ENCODE measurements at regions not wholly inside any gene's neighbourhood (a gene's known extent, or its start where the extent isn't known, plus 50 kb on each side); places are given as distances from the start of the nearest gene placed in this dataset.

DNA sequence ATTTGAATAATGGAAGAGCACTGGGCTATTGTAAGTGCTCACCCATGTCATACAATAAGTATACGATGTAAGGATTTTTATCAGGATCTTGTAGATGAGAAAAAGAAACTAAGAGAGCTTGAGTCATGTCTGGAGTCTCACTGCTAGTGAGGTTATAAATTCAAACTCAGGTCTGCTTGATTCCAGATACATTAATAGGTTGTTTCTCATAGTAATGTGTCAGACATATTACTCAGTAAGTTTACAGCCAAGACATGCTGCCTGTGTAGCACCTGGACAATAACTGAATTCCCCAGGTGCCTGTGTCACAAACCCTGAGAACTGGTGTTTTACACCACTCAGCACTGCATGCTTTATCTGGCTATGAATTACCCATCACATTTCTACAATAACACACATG is 216.9 kb upstream of the LRP1B start:
- no CpG with 5 or more reads among the region's 1 CpG for WGBS (ENCODE audit: insufficient coverage)

DNA sequence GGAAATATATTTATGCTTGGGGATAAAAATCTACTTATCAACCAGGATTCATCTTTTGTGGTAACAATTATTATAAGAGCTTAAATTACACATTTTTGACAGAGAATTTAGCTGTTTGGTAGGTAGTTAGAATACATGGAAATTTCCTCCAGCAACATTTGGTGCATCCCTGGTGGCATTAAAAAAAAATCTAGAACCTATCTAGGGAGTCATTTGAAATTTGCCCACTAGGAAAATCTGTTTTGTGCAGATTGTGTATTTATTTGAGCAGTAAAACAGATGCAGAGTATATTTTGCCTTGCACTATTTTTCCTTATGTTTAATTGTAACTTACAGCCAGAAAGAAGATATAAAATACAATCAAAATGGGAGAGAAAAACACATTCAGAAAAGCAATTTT is 208.4 kb upstream of the LRP1B start:
- Mint-ChIP-seq H3K27me3 (no peaks in the 10 kb centered on the region), H3K27ac (no peak overlapping the region), H3K4me1 (no peaks in the 10 kb centered on the region), H3K9me3 (ENCODE audit: insufficient read depth) (no peaks in the 10 kb centered on the region), H3K4me3 (no peak overlapping the region)
- TF ChIP-seq EZH2 (IDR thresholded peaks at IDR 0.05; ENCODE audit: borderline replicate concordance, insufficient read depth, low read depth, low read length, poor library complexity, severe bottlenecking) = no peak
- TF ChIP-seq, protein P1, sequence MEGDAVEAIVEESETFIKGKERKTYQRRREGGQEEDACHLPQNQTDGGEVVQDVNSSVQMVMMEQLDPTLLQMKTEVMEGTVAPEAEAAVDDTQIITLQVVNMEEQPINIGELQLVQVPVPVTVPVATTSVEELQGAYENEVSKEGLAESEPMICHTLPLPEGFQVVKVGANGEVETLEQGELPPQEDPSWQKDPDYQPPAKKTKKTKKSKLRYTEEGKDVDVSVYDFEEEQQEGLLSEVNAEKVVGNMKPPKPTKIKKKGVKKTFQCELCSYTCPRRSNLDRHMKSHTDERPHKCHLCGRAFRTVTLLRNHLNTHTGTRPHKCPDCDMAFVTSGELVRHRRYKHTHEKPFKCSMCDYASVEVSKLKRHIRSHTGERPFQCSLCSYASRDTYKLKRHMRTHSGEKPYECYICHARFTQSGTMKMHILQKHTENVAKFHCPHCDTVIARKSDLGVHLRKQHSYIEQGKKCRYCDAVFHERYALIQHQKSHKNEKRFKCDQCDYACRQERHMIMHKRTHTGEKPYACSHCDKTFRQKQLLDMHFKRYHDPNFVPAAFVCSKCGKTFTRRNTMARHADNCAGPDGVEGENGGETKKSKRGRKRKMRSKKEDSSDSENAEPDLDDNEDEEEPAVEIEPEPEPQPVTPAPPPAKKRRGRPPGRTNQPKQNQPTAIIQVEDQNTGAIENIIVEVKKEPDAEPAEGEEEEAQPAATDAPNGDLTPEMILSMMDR (IDR thresholded peaks at IDR 0.05) = no peak
- Histone ChIP-seq H3K9ac (ENCODE audit: low read length) (no peak overlapping the region), H2AFZ (ENCODE audit: insufficient read depth, low read depth, low read length, poor library complexity, severe bottlenecking) (no peak overlapping the region), H3K4me2 (replicated peaks; ENCODE audit: low read depth, low read length, poor library complexity, severe bottlenecking) (no peak overlapping the region), H3K9me3 (ENCODE audit: control extremely low read depth in 1 of 3, control insufficient read depth in 2 of 3, insufficient read depth in 1 of 3, low read length in 2 of 3) (no peaks in the 10 kb centered on the region), H4K20me1 (ENCODE audit: control insufficient read depth, insufficient read depth, low read length, poor library complexity, severe bottlenecking) (no peaks in the 10 kb centered on the region), H3K27ac (ENCODE audit: low read length in 2 of 2) (no peak overlapping the region), H3K36me3 (replicated peaks in 1 of 2; ENCODE audit: control extremely low read depth in 1 of 2, control insufficient read depth in 1 of 2, extremely low read depth in 1 of 2, insufficient read depth in 2 of 2, low read length in 1 of 2) (no peaks in the 10 kb centered on the region), H3K4me1 (ENCODE audit: control insufficient read depth in 2 of 2, insufficient read depth in 2 of 2, low read length in 2 of 2) (no peaks in the 10 kb centered on the region), H3K4me3 (ENCODE audit: control extremely low read depth in 1 of 5, extremely low read depth in 1 of 5, insufficient read depth in 1 of 5, low read depth in 2 of 5, low read length in 4 of 5) (no peak overlapping the region), H3K79me2 (ENCODE audit: control insufficient read depth, insufficient read depth, low read length) (no peaks in the 10 kb centered on the region), H3K27me3 (replicated peaks in 1 of 4; ENCODE audit: control extremely low read depth in 1 of 4, control insufficient read depth in 3 of 4, insufficient read depth in 4 of 4, low read length in 3 of 4) (no peaks in the 10 kb centered on the region)
- ATAC-seq (ENCODE audit: low read depth) (no peak), DNase-seq (no peak)
- ChIA-PET CTCF (interaction anchor here (1.2 kb wide), 1 partner anchor 25 kb away, joined by 3 read pairs; no protein-coding TSS in a partner anchor), POLR2A (no interaction called here)
- intact Hi-C loops (cut with micrococcal nuclease) = no loop called here

More for the DNA sequence above, 216.9 kb upstream of the LRP1B start:
- Histone ChIP-seq H3K9ac (ENCODE audit: low read length) (no peak overlapping the region), H3K27me3 (replicated peaks in 1 of 4; ENCODE audit: control extremely low read depth in 1 of 4, control insufficient read depth in 3 of 4, insufficient read depth in 4 of 4, low read length in 3 of 4) (no peaks in the 10 kb centered on the region), H3K27ac (ENCODE audit: low read length in 2 of 2) (no peak overlapping the region), H3K4me3 (ENCODE audit: control extremely low read depth in 1 of 5, extremely low read depth in 1 of 5, insufficient read depth in 1 of 5, low read depth in 2 of 5, low read length in 4 of 5) (no peak overlapping the region), H3K4me1 (ENCODE audit: control insufficient read depth in 2 of 2, insufficient read depth in 2 of 2, low read length in 2 of 2) (no peaks in the 10 kb centered on the region), H3K79me2 (ENCODE audit: control insufficient read depth, insufficient read depth, low read length) (no peaks in the 10 kb centered on the region), H3K36me3 (replicated peaks in 1 of 2; ENCODE audit: control extremely low read depth in 1 of 2, control insufficient read depth in 1 of 2, extremely low read depth in 1 of 2, insufficient read depth in 2 of 2, low read length in 1 of 2) (no peaks in the 10 kb centered on the region), H3K9me3 (ENCODE audit: control extremely low read depth in 1 of 3, control insufficient read depth in 2 of 3, insufficient read depth in 1 of 3, low read length in 2 of 3) (no peaks in the 10 kb centered on the region), H2AFZ (ENCODE audit: insufficient read depth, low read depth, low read length, poor library complexity, severe bottlenecking) (no peak overlapping the region), H4K20me1 (ENCODE audit: control insufficient read depth, insufficient read depth, low read length, poor library complexity, severe bottlenecking) (no peaks in the 10 kb centered on the region), H3K4me2 (replicated peaks; ENCODE audit: low read depth, low read length, poor library complexity, severe bottlenecking) (no peak overlapping the region)
- ChIA-PET POLR2A (no interaction called here), CTCF (no interaction called here)
- no peaks in the 10 kb centered on the region for H3K4me1 Mint-ChIP-seq
- no peaks in the 10 kb centered on the region for H3K9me3 Mint-ChIP-seq (ENCODE audit: insufficient read depth)
- ATAC-seq (ENCODE audit: low read depth) = no peak
- H3K27ac Mint-ChIP-seq = no peak overlapping the region
- TF ChIP-seq, protein P1 (IDR thresholded peaks at IDR 0.05) = no peak
- no peak for TF ChIP-seq EZH2 (IDR thresholded peaks at IDR 0.05; ENCODE audit: borderline replicate concordance, insufficient read depth, low read depth, low read length, poor library complexity, severe bottlenecking)
- H3K4me3 Mint-ChIP-seq = no peak overlapping the region
- no peak for DNase-seq
- intact Hi-C loops (cut with micrococcal nuclease) = no loop called here
- no peaks in the 10 kb centered on the region for H3K27me3 Mint-ChIP-seq

All from B cell (primary cell).